SK-N-SH (cell line): ENCODE measurements at regions not wholly inside any gene's neighbourhood (a gene's known extent, or its start where the extent isn't known, plus 50 kb on each side); places are given as distances from the start of the nearest gene placed in this dataset.

Experiments used
- CTCF ChIA-PET: fragments of 300-600, 350-600 bp; formaldehyde crosslinking; extraction: SDS; loops from one replicate; lab custom pipeline; 2021; lab: Yijun Ruan, JAX
- POLR2A ChIA-PET: fragments of 350-600 bp; sonication (Branson Sonifier 250); formaldehyde crosslinking; extraction: SDS; loops from one replicate; lab custom pipeline; 2020; ENCODE audit warnings: antibody characterized with exemption, inconsistent platforms; lab: Yijun Ruan, JAX
- DNase-seq: peaks from one replicate; pipeline ENCODE4 v3.0.0; 2012
- H2AFZ ChIP-seq: fragments of 200-600 bp; sonication (generic); 2 replicates; pipeline ENCODE4 v1.8.1; 2016; ENCODE audit warnings: antibody characterized with exemption, mild to moderate bottlenecking, low read depth
- H3F3A ChIP-seq: fragments of 200-600 bp; sonication (generic); replicated peaks from 2 replicates; pipeline ENCODE3; 2016; ENCODE audit warnings: antibody characterized with exemption, mild to moderate bottlenecking; ENCODE audit not compliant: insufficient read depth
- H3K27ac ChIP-seq, 2 experiments: fragments of 200-500 bp in 1 of 2; fragments of 200-600 bp in 1 of 2; sonication (Bioruptor generic) in 1 of 2; sonication (generic), shearing (Covaris generic) in 1 of 2; 2 replicates each; pipeline versions ENCODE4 v1.5.1 to v1.6.1; 2014 to 2016; ENCODE audit warnings: low read depth in 2 of 2, inconsistent platforms in 1 of 2, low read length in 1 of 2, mild to moderate bottlenecking in 1 of 2, mixed read lengths in 1 of 2
- H3K27me3 ChIP-seq: fragments of 200-600 bp; sonication (generic), shearing (Covaris generic); 2 replicates; pipeline ENCODE4 v1.6.1; 2016; ENCODE audit warnings: mixed run types; ENCODE audit not compliant: insufficient read depth
- H3K36me3 ChIP-seq, 2 experiments: fragments of 200-500 bp in 1 of 2; fragments of 200-600 bp in 1 of 2; sonication (Bioruptor generic) in 1 of 2; sonication (generic) in 1 of 2; replicated peaks in 1 of 2; 2 replicates each; pipeline versions ENCODE3 to v1.5.1; 2014 to 2016; ENCODE audit warnings: low read length in 1 of 2, mild to moderate bottlenecking in 1 of 2; ENCODE audit not compliant: insufficient read depth in 2 of 2, control insufficient read depth in 1 of 2
- H3K4me1 ChIP-seq, 2 experiments: fragments of 200-500 bp in 1 of 2; fragments of 200-600 bp in 1 of 2; sonication (Bioruptor generic) in 1 of 2; sonication (generic), shearing (Covaris generic) in 1 of 2; 2 replicates each; pipeline versions ENCODE4 v1.5.1 to v1.6.1; 2014 to 2016; ENCODE audit warnings: low read depth in 1 of 2, low read length in 1 of 2, mixed run types in 1 of 2; ENCODE audit not compliant: insufficient read depth in 2 of 2, control insufficient read depth in 1 of 2
- H3K4me2 ChIP-seq: fragments of 200-600 bp; sonication (generic), shearing (Covaris generic); 2 replicates; pipeline ENCODE4 v1.6.1; 2017; ENCODE audit warnings: mixed run types
- H3K4me3 ChIP-seq, 2 experiments: fragments of 200-500 bp in 1 of 2; fragments of 200-600 bp in 1 of 2; sonication (Bioruptor generic) in 1 of 2; sonication (generic), shearing (Covaris generic) in 1 of 2; 2 replicates each; pipeline versions ENCODE4 v1.5.1 to v1.8.1; 2014 to 2016; ENCODE audit warnings: low read depth in 2 of 2, inconsistent platforms in 1 of 2, low read length in 1 of 2, mild to moderate bottlenecking in 1 of 2, mixed read lengths in 1 of 2, moderate library complexity in 1 of 2
- H3K79me2 ChIP-seq: fragments of 200-600 bp; sonication (generic); 2 replicates; pipeline ENCODE4 v1.8.1; 2017; ENCODE audit warnings: mild to moderate bottlenecking; ENCODE audit not compliant: insufficient read depth
- H3K9ac ChIP-seq: fragments of 200-600 bp; sonication (generic); 2 replicates; pipeline ENCODE4 v1.6.1; 2017; ENCODE audit warnings: mixed run types
- H3K9me2 ChIP-seq: fragments of 200-600 bp; sonication (generic); 2 replicates; pipeline ENCODE4 v1.6.1; 2017; ENCODE audit warnings: mixed run types
- H3K9me3 ChIP-seq: fragments of 200-600 bp; sonication (generic); 2 replicates; pipeline ENCODE4 v1.6.1; 2017; ENCODE audit warnings: mixed run types, mild to moderate bottlenecking, moderate library complexity
- H4K20me1 ChIP-seq: fragments of 200-600 bp; sonication (generic); 2 replicates; pipeline ENCODE4 v1.6.1; 2017; ENCODE audit warnings: mild to moderate bottlenecking, mixed run types; ENCODE audit not compliant: insufficient read depth
- CTCF ChIP-seq: fragments of 200-600 bp; sonication (generic); IDR thresholded peaks from 2 replicates; pipeline ENCODE4 v1.6.1; 2017; ENCODE audit warnings: antibody characterized with exemption, mild to moderate bottlenecking, moderate library complexity
- EP300 ChIP-seq, 2 experiments: IDR thresholded peaks; 2 replicates each; pipeline versions ENCODE4 v1.4.0 to v1.6.1; 2012; ENCODE audit warnings: borderline replicate concordance in 1 of 2, low read depth in 1 of 2, low read length in 1 of 2
- EZH2phosphoT487 ChIP-seq: fragments of 200-600 bp; sonication (generic); IDR thresholded peaks from 2 replicates; pipeline ENCODE4 v1.6.1; 2017; ENCODE audit warnings: low read depth, mixed run types, mild to moderate bottlenecking, antibody characterized with exemption, moderate library complexity, borderline replicate concordance
- GABPA ChIP-seq: IDR thresholded peaks from 2 replicates; pipeline ENCODE4 v1.4.0; 2012; ENCODE audit warnings: low read depth, mild to moderate bottlenecking
- MEF2A ChIP-seq: IDR thresholded peaks from 2 replicates; pipeline ENCODE4 v1.4.0; 2012; ENCODE audit warnings: low read depth, borderline replicate concordance
- NFIC ChIP-seq: IDR thresholded peaks from 2 replicates; pipeline ENCODE4 v1.4.0; 2012; ENCODE audit warnings: borderline replicate concordance
- PBX3 ChIP-seq: IDR thresholded peaks from 2 replicates; pipeline ENCODE4; 2012
- RAD21 ChIP-seq: IDR thresholded peaks from 2 replicates; pipeline ENCODE4 v1.6.1; 2012; ENCODE audit warnings: mild to moderate bottlenecking, low read length
- REST ChIP-seq: IDR thresholded peaks from 2 replicates; pipeline ENCODE4 v1.6.1; 2012; ENCODE audit warnings: mild to moderate bottlenecking, low read depth, low read length, moderate library complexity
- SMC3 ChIP-seq: IDR thresholded peaks from 2 replicates; pipeline ENCODE4 v1.6.1; 2012; ENCODE audit warnings: low read depth, low read length, improper control_type of control experiment
- TAF1 ChIP-seq: IDR thresholded peaks from 2 replicates; pipeline ENCODE4 v1.6.1; 2012; ENCODE audit warnings: low read depth, mild to moderate bottlenecking, low read length, moderate library complexity, borderline replicate concordance
- USF2 ChIP-seq: fragments of 150-350 bp; IDR thresholded peaks from 2 replicates; pipeline ENCODE4 v1.6.1; 2017; ENCODE audit warnings: antibody characterized with exemption, low read length, low read depth, borderline replicate concordance
- YY1 ChIP-seq: IDR thresholded peaks from 2 replicates; pipeline ENCODE4 v1.4.0; 2012; ENCODE audit warnings: low read depth, mild to moderate bottlenecking
- WGBS: methylation state at CpG from one replicate; pipeline ENCODE4 v1.1.6; 2017; ENCODE audit warnings: low lambda C conversion rate; 5-methylcytosine and 5-hydroxymethylcytosine counted together

- no peak for TF ChIP-seq PBX3
- no peak for TF ChIP-seq NFIC
- TF ChIP-seq SMC3, result no peak
- no peak for TF ChIP-seq EZH2phosphoT487
- TF ChIP-seq USF2, result no peak
- TF ChIP-seq, all 33 proteins: peak for 0
These were observed 648.8 kb downstream of the SPOCK3 start (continued) for GRCh38 chr4:166585491-166585890.

GRCh38 chr4:166594326-166594946 is 639.9 kb downstream of the SPOCK3 start:
- WGBS, result 68% methylated on average over 1 of the region's 1 CpG
- no peaks in the 10 kb centered on the region for H3K27me3 ChIP-seq
- no peaks in the 10 kb centered on the region for H4K20me1 ChIP-seq
- no peak overlapping the region; a peak in 1 of 4 replicates for H3K4me3 ChIP-seq
- POLR2A ChIA-PET, result no interaction called here
- H3K4me2 ChIP-seq, result no peak overlapping the region
- no peaks in the 10 kb centered on the region for H3K9me3 ChIP-seq
- H3K36me3 ChIP-seq, result no peaks in the 10 kb centered on the region
- no peak overlapping the region for H2AFZ ChIP-seq
- H3K27ac ChIP-seq, result no peak overlapping the region
- no peaks in the 10 kb centered on the region for H3K79me2 ChIP-seq
- no peaks in the 10 kb centered on the region for H3K4me1 ChIP-seq
- TF ChIP-seq CTCF, result peak; percentile 83
- peak; percentile 94 for TF ChIP-seq SMC3
- no peak for TF ChIP-seq PBX3
- TF ChIP-seq RAD21, result peak; percentile 86
- H3K9me2 ChIP-seq, result no peaks in the 10 kb centered on the region
- CTCF ChIA-PET, result interaction anchor here (0.7 to 3.5 kb wide), 15 partner anchors 9 to 1977 kb away, joined by 3 to 32 read pairs (median 3); no protein-coding TSS in a partner anchor
- DNase-seq, result peak; percentile 41
- H3K9ac ChIP-seq, result no peak overlapping the region
- H3F3A ChIP-seq, result no peaks in the 10 kb centered on the region

- Histone ChIP-seq H2AFZ (no peak overlapping the region), H3K27ac (no peak overlapping the region), H3K9me2 (no peaks in the 10 kb centered on the region), H3K4me1 (no peaks in the 10 kb centered on the region), H3K36me3 (no peaks in the 10 kb centered on the region), H4K20me1 (no peaks in the 10 kb centered on the region), H3K27me3 (no peaks in the 10 kb centered on the region), H3K4me3 (no peak overlapping the region), H3F3A (no peaks in the 10 kb centered on the region), H3K4me2 (no peak overlapping the region), H3K9ac (no peak overlapping the region), H3K9me3 (no peaks in the 10 kb centered on the region), H3K79me2 (no peaks in the 10 kb centered on the region)
- no peak for DNase-seq
- CTCF ChIA-PET, result no interaction called here
- TF ChIP-seq NFIC, result no peak
- no peak for TF ChIP-seq TAF1
- no peak for TF ChIP-seq REST
- TF ChIP-seq GABPA, result no peak
- TF ChIP-seq MEF2A, result no peak
- TF ChIP-seq YY1, result no peak
- TF ChIP-seq EP300 (IDR thresholded peaks at IDR 0.05; ENCODE audit: borderline replicate concordance in 1 of 2, low read depth in 1 of 2, low read length in 1 of 2), result no peak
- TF ChIP-seq, all 33 proteins: peak for 0
- 40% methylated on average over 1 of the region's 1 CpG for WGBS
- POLR2A ChIA-PET, result no interaction called here
These were observed 634.0 kb downstream of the SPOCK3 start for GRCh38 chr4:166600264-166600663.
